ENCODE measurements at regions not wholly inside any gene's neighbourhood (a gene's known extent, or its start where the extent isn't known, plus 50 kb on each side); places are given as distances from the start of the nearest gene placed in this dataset.

GRCh38 chr5:72000707-72001106, 106.6 kb upstream of the MAP1B start:
- no peak for TF ChIP-seq EZH2 (IDR thresholded peaks at IDR 0.05; ENCODE audit: borderline replicate concordance, low read length)
- TF ChIP-seq, protein P1, sequence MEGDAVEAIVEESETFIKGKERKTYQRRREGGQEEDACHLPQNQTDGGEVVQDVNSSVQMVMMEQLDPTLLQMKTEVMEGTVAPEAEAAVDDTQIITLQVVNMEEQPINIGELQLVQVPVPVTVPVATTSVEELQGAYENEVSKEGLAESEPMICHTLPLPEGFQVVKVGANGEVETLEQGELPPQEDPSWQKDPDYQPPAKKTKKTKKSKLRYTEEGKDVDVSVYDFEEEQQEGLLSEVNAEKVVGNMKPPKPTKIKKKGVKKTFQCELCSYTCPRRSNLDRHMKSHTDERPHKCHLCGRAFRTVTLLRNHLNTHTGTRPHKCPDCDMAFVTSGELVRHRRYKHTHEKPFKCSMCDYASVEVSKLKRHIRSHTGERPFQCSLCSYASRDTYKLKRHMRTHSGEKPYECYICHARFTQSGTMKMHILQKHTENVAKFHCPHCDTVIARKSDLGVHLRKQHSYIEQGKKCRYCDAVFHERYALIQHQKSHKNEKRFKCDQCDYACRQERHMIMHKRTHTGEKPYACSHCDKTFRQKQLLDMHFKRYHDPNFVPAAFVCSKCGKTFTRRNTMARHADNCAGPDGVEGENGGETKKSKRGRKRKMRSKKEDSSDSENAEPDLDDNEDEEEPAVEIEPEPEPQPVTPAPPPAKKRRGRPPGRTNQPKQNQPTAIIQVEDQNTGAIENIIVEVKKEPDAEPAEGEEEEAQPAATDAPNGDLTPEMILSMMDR (IDR thresholded peaks at IDR 0.05; ENCODE audit: low read length), result no peak

Measured in OCI-LY1 (cell line).